ENCODE measurements at regions not wholly inside any gene's neighbourhood (a gene's known extent, or its start where the extent isn't known, plus 50 kb on each side); places are given as distances from the start of the nearest gene placed in this dataset.

GRCh38 chr4:162265802-162266201 is 102.0 kb upstream of the FSTL5 start:
- Histone ChIP-seq H3K4me3 (ENCODE audit: extremely low read depth in 1 of 4, insufficient read depth in 2 of 4, low read depth in 3 of 4, low read length in 4 of 4) (peak overlapping the region in 1 of 4 experiments; percentile 7; a peak in 1 of 8 replicates), H3K23ac (ENCODE audit: insufficient read length) (no peak overlapping the region), H4K8ac (ENCODE audit: extremely low read depth, insufficient read depth, low read length) (no peak overlapping the region), H3K79me2 (ENCODE audit: control insufficient read depth in 1 of 2, insufficient read depth in 2 of 2, low read length in 2 of 2) (no peaks in the 10 kb centered on the region), H2AFZ (ENCODE audit: low read length) (no peak overlapping the region), H3K27ac (ENCODE audit: low read depth, low read length) (no peak overlapping the region), H3K9ac (replicated peaks in 1 of 4; ENCODE audit: extremely low read depth in 1 of 4, low read depth in 3 of 4, low read length in 3 of 4) (no peak overlapping the region), H3K4me1 (replicated peaks in 1 of 4; ENCODE audit: control insufficient read depth in 3 of 4, insufficient read depth in 4 of 4, low read length in 3 of 4) (peaks cover 0 to 3% (median 0%) of the 10 kb centered on the region in 4 experiments; a peak in 1 of 7 replicates), H2BK20ac (ENCODE audit: low read length) (no peak overlapping the region), H2AK5ac (ENCODE audit: low read depth, low read length) (no peak overlapping the region), H3K27me3 (replicated peaks in 1 of 4; ENCODE audit: control insufficient read depth in 3 of 4, extremely low read depth in 1 of 4, insufficient read depth in 3 of 4, low read length in 3 of 4) (no peaks in the 10 kb centered on the region), H4K20me1 (replicated peaks in 1 of 2; ENCODE audit: control insufficient read depth in 1 of 2, insufficient read depth in 2 of 2, low read length in 2 of 2) (no peaks in the 10 kb centered on the region), H3K14ac (ENCODE audit: insufficient read length) (no peak overlapping the region), H3K79me1 (ENCODE audit: low read depth, low read length) (no peaks in the 10 kb centered on the region), H3K4me2 (ENCODE audit: insufficient read depth in 1 of 2, low read depth in 2 of 2, low read length in 2 of 2) (no peak overlapping the region), H3K36me3 (ENCODE audit: control insufficient read depth in 2 of 4, insufficient read depth in 4 of 4, low read length in 3 of 4) (no peaks in the 10 kb centered on the region), H3K56ac (replicated peaks; ENCODE audit: insufficient read length, low read depth, low read length) (no peak overlapping the region), H2BK15ac (ENCODE audit: low read length) (no peak overlapping the region), H4K5ac (ENCODE audit: insufficient read length, low read depth, low read length) (no peak overlapping the region), H4K91ac (replicated peaks; ENCODE audit: insufficient read length, low read length) (no peak overlapping the region), H2BK12ac (ENCODE audit: low read depth, low read length) (no peak overlapping the region), H2BK120ac (replicated peaks; ENCODE audit: low read depth, low read length) (no peak overlapping the region), H3K9me3 (ENCODE audit: insufficient read depth in 2 of 2, low read depth in 1 of 2, low read length in 1 of 2) (peaks cover 7 to 10% of the 10 kb centered on the region in 2 experiments; a peak in 3 of 4 replicates), H3K18ac (ENCODE audit: extremely low read depth, low read length) (no peak overlapping the region), H2BK5ac (ENCODE audit: low read depth, low read length) (no peak overlapping the region), H3K4ac (replicated peaks; ENCODE audit: insufficient read length, low read depth, low read length) (no peak overlapping the region), H3K23me2 (ENCODE audit: low read depth, low read length) (no peaks in the 10 kb centered on the region)
- 41% methylated on average over 1 of the region's 1 CpG; no CpG with 5 or more reads in 1 of the 2 experiments for WGBS, 2 experiments (ENCODE audit: extremely low coverage in 1 of 2, insufficient coverage in 1 of 2, insufficient read length in 1 of 2, insufficient replicate concordance in 2 of 2, low coverage in 1 of 2, low lambda C conversion rate in 2 of 2, missing lambda C conversion rate in 1 of 2)
- FAIRE-seq (no peak), DNase-seq (ENCODE audit: low read depth in 1 of 2, low spot score in 2 of 2) (no peak)
- CTCF ChIA-PET (ENCODE audit: partially characterized antibody): no interaction called here
- no peak for TF ChIP-seq CBX8 (IDR thresholded peaks at IDR 0.05; ENCODE audit: borderline replicate concordance, low read depth, low read length)
- TF ChIP-seq BACH1 (IDR thresholded peaks at IDR 0.05; ENCODE audit: low read length): no peak
- TF ChIP-seq TBP (IDR thresholded peaks at IDR 0.05; ENCODE audit: low read depth, low read length): no peak
- TF ChIP-seq CTCF (IDR thresholded peaks at IDR 0.05; ENCODE audit: control extremely low read depth in 1 of 3, insufficient read depth in 1 of 3, low read depth in 1 of 3, low read length in 3 of 3): no peak
- TF ChIP-seq NRF1 (IDR thresholded peaks at IDR 0.05; ENCODE audit: low read depth, low read length): no peak
- no peak for TF ChIP-seq SRF (IDR thresholded peaks at IDR 0.05; ENCODE audit: low read depth, low read length)
- no peak for TF ChIP-seq ATF2 (IDR thresholded peaks at IDR 0.05; ENCODE audit: low read length)
- no peak for TF ChIP-seq TEAD4 (IDR thresholded peaks at IDR 0.05; ENCODE audit: low read depth, low read length)
- TF ChIP-seq CHD2 (IDR thresholded peaks at IDR 0.05; ENCODE audit: low read length): no peak
- POLR2A ChIA-PET (ENCODE audit: partially characterized antibody): no interaction called here

Measured in H1 (cell line).